ENCODE measurements at regions not wholly inside any gene's neighbourhood (a gene's known extent, or its start where the extent isn't known, plus 50 kb on each side); places are given as distances from the start of the nearest gene placed in this dataset.

- TF ChIP-seq CTCF (conservative IDR thresholded peaks at IDR 0.05) (no peak), ZFX (IDR thresholded peaks at IDR 0.05) (no peak)
Measured at GRCh38 chr12:127044836-127045235, 1222.1 kb upstream of the TMEM132C start.
